Dedifferentiated amniotic fluid mesenchymal stem cell (primary cell): ENCODE measurements at regions not wholly inside any gene's neighbourhood (a gene's known extent, or its start where the extent isn't known, plus 50 kb on each side); places are given as distances from the start of the nearest gene placed in this dataset.

Experiments used
- DNase-seq: peaks from one replicate; pipeline ENCODE4 v3.0.0-alpha.2; 2016; ENCODE audit errors: extremely low spot score

- no peak for DNase-seq
Measured at GRCh38 chr13:78022164-78022877, 103.7 kb upstream of the EDNRB start.

- DNase-seq: no peak
Measured at GRCh38 chr13:78020861-78021260, 102.2 kb upstream of the EDNRB start.

- DNase-seq: no peak
Measured at GRCh38 chr13:78015782-78016181, 97.2 kb upstream of the EDNRB start.

GRCh38 chr13:78012046-78012445, 93.4 kb upstream of the EDNRB start:
- no peak for DNase-seq

- DNase-seq: no peak
Measured at GRCh38 chr13:78004821-78005220, 86.2 kb upstream of the EDNRB start.

- DNase-seq: no peak
Measured at GRCh38 chr13:77999746-78000145, 81.1 kb upstream of the EDNRB start.

- DNase-seq: no peak
Measured at GRCh38 chr13:77994166-77994565, 75.5 kb upstream of the EDNRB start.

GRCh38 chr13:77991003-77991402, 72.4 kb upstream of the EDNRB start:
- DNase-seq: no peak

- DNase-seq: no peak
Measured at GRCh38 chr13:77989281-77989680, 70.7 kb upstream of the EDNRB start.

- DNase-seq: no peak
Measured at GRCh38 chr13:77988355-77988754, 69.7 kb upstream of the EDNRB start.

GRCh38 chr13:77986713-77987112, 68.1 kb upstream of the EDNRB start:
- DNase-seq: no peak

GRCh38 chr13:77985866-77986636, 67.4 kb upstream of the EDNRB start:
- no peak for DNase-seq

GRCh38 chr13:77981281-77981881, 62.8 kb upstream of the EDNRB start:
- DNase-seq: no peak

- peak; percentile 59 for DNase-seq
Measured at GRCh38 chr13:77980592-77980991, 62.0 kb upstream of the EDNRB start.

- DNase-seq: no peak
Measured at GRCh38 chr13:77979721-77980385, 61.2 kb upstream of the EDNRB start.

- DNase-seq: no peak
Measured at GRCh38 chr13:77975358-77976042, 56.9 kb upstream of the EDNRB start.

GRCh38 chr13:77969299-77969698, 50.7 kb upstream of the EDNRB start:
- DNase-seq: no peak
